NCI-H774 (cell line): ENCODE measurements at regions not wholly inside any gene's neighbourhood (a gene's known extent, or its start where the extent isn't known, plus 50 kb on each side); places are given as distances from the start of the nearest gene placed in this dataset.
"Not testable (repeated sequence)": the region's sequence is repeated elsewhere in the genome, so short reads cannot be mapped to it uniquely, and the experiment has no call there.

Experiments used
- DNase-seq: peaks from one replicate; lab custom pipeline; 2025; lab: John Stamatoyannopoulos, UW

- no peak for DNase-seq
Observed at GRCh38 chr1:238364214-238364892, 473.6 kb upstream of the ZP4 start.

- DNase-seq, result no peak
Observed at GRCh38 chr1:238360474-238360873, 469.8 kb upstream of the ZP4 start.

GRCh38 chr1:238350471-238350870, 459.7 kb upstream of the ZP4 start:
- DNase-seq, result no peak

GRCh38 chr1:238346340-238346739, 455.6 kb upstream of the ZP4 start:
- no peak for DNase-seq

- DNase-seq, result no peak
Observed at GRCh38 chr1:238345837-238346236, 455.1 kb upstream of the ZP4 start.

GRCh38 chr1:238343852-238344251, 453.1 kb upstream of the ZP4 start:
- DNase-seq, result no peak

- DNase-seq, result no peak
Observed at GRCh38 chr1:238341395-238341794, 450.7 kb upstream of the ZP4 start.

GRCh38 chr1:238340989-238341388, 450.3 kb upstream of the ZP4 start:
- DNase-seq, result no peak

- DNase-seq, result no peak
Observed at GRCh38 chr1:238336531-238336930, 445.8 kb upstream of the ZP4 start.

GRCh38 chr1:238334170-238334569, 443.4 kb upstream of the ZP4 start:
- DNase-seq, result no peak

- DNase-seq, result no peak
Observed at GRCh38 chr1:238331557-238331956, 440.8 kb upstream of the ZP4 start.

- DNase-seq, result no peak
Observed at GRCh38 chr1:238329671-238330070, 438.9 kb upstream of the ZP4 start.

GRCh38 chr1:238327033-238327432, 436.3 kb upstream of the ZP4 start:
- DNase-seq, result not testable (repeated sequence)

GRCh38 chr1:238326479-238326878, 435.8 kb upstream of the ZP4 start:
- DNase-seq, result not testable (repeated sequence)

- no peak for DNase-seq
Observed at GRCh38 chr1:238324211-238324864, 433.6 kb upstream of the ZP4 start.

GRCh38 chr1:238323490-238323889, 432.8 kb upstream of the ZP4 start:
- DNase-seq, result no peak

GRCh38 chr1:238319957-238320356, 429.2 kb upstream of the ZP4 start:
- DNase-seq, result no peak

- no peak for DNase-seq
Observed at GRCh38 chr1:238318294-238319110, 427.8 kb upstream of the ZP4 start.

- DNase-seq, result no peak
Observed at GRCh38 chr1:238312969-238313368, 422.2 kb upstream of the ZP4 start.

GRCh38 chr1:238306411-238306810, 415.7 kb upstream of the ZP4 start:
- no peak for DNase-seq

GRCh38 chr1:238302646-238303045, 411.9 kb upstream of the ZP4 start:
- DNase-seq, result no peak

GRCh38 chr1:238296371-238296770, 405.6 kb upstream of the ZP4 start:
- no peak for DNase-seq

- DNase-seq, result no peak
Observed at GRCh38 chr1:238293075-238293474, 402.4 kb upstream of the ZP4 start.
